Endodermal cell (in vitro differentiated cells): ENCODE measurements at regions not wholly inside any gene's neighbourhood (a gene's known extent, or its start where the extent isn't known, plus 50 kb on each side); places are given as distances from the start of the nearest gene placed in this dataset.
A peak's percentile ranks its signal among the peaks of the same experiment; 100 is the strongest.

Experiments used
- DNase-seq: peaks from one replicate; pipeline ENCODE4 v3.0.0-alpha.2; 2017
- H3K27ac ChIP-seq: 2 replicates; pipeline ENCODE4 v1.5.1; 2013; ENCODE audit warnings: mild to moderate bottlenecking, low read depth, low read length, moderate library complexity
- H3K27me3 ChIP-seq: 2 replicates; pipeline ENCODE4 v1.6.1; 2013; ENCODE audit warnings: mild to moderate bottlenecking, low read length, moderate library complexity; ENCODE audit not compliant: insufficient read depth, control insufficient read depth, poor library complexity, severe bottlenecking
- H3K36me3 ChIP-seq: 2 replicates; pipeline ENCODE4 v1.7.0; 2013; ENCODE audit warnings: mild to moderate bottlenecking, low read length, moderate library complexity; ENCODE audit not compliant: control insufficient read depth, insufficient read depth
- H3K4me1 ChIP-seq: one replicate; pipeline ENCODE4 v1.7.0; 2013; ENCODE audit warnings: low read length; ENCODE audit not compliant: control insufficient read depth, insufficient read depth
- H3K4me3 ChIP-seq: 2 replicates; pipeline ENCODE4 v1.5.1; 2013; ENCODE audit warnings: mild to moderate bottlenecking, low read length, moderate library complexity
- H3K9ac ChIP-seq: 2 replicates; pipeline ENCODE4 v1.6.1; 2013; ENCODE audit warnings: mild to moderate bottlenecking, low read length, moderate library complexity; ENCODE audit not compliant: poor library complexity, severe bottlenecking; ENCODE audit errors: extremely low read depth
- H3K9me3 ChIP-seq: 2 replicates; pipeline ENCODE4 v1.6.1; 2013; ENCODE audit warnings: mild to moderate bottlenecking, low read length, moderate library complexity; ENCODE audit not compliant: control insufficient read depth
- H3K27ac Mint-ChIP-seq: 2 replicates; pipeline ENCODE4 v1.8.0; 2020; ENCODE audit warnings: mixed read lengths
- H3K27me3 Mint-ChIP-seq: 2 replicates; pipeline ENCODE4 v1.8.0; 2021; ENCODE audit warnings: mild to moderate bottlenecking, mixed read lengths; ENCODE audit not compliant: insufficient read depth
- H3K36me3 Mint-ChIP-seq: 2 replicates; pipeline ENCODE4 v1.8.0; 2020; ENCODE audit warnings: low read depth, mixed read lengths
- H3K4me1 Mint-ChIP-seq: 2 replicates; pipeline ENCODE4 v1.8.0; 2020; ENCODE audit warnings: mixed read lengths
- H3K4me3 Mint-ChIP-seq: 2 replicates; pipeline ENCODE4 v1.8.0; 2020; ENCODE audit warnings: mild to moderate bottlenecking, moderate library complexity, mixed read lengths
- H3K9me3 Mint-ChIP-seq: 2 replicates; pipeline ENCODE4 v1.8.0; 2020; ENCODE audit warnings: mild to moderate bottlenecking, mixed read lengths
- CTCF ChIP-seq: fragments of 200-600 bp; sonication (generic); conservative IDR thresholded peaks from 2 replicates; pipeline ENCODE4 v1.5.0; 2021; ENCODE audit warnings: antibody characterized with exemption, mild to moderate bottlenecking
- WGBS, 2 experiments: methylation state at CpG; one replicate each; pipeline versions ENCODE4 v1.1.5 to v1.1.7; 2013; ENCODE audit warnings: missing lambda C conversion rate in 2 of 2, mixed read lengths in 1 of 2; ENCODE audit not compliant: insufficient coverage in 1 of 2, insufficient read length in 1 of 2; 5-methylcytosine and 5-hydroxymethylcytosine counted together

GRCh38 chr2:128495996-128496547 is 177.4 kb upstream of the HS6ST1 start:
- Mint-ChIP-seq H3K27me3 (peaks cover 26% of the 10 kb centered on the region), H3K9me3 (no peaks in the 10 kb centered on the region), H3K4me3 (no peak overlapping the region), H3K27ac (no peak overlapping the region), H3K36me3 (no peaks in the 10 kb centered on the region), H3K4me1 (peaks cover 22% of the 10 kb centered on the region)
- Histone ChIP-seq H3K4me3 (no peak overlapping the region), H3K27me3 (no peaks in the 10 kb centered on the region), H3K36me3 (no peaks in the 10 kb centered on the region), H3K9me3 (no peaks in the 10 kb centered on the region), H3K9ac (no peak overlapping the region), H3K27ac (no peak overlapping the region), H3K4me1 (peaks cover 5% of the 10 kb centered on the region)
- WGBS, 2 experiments: 94 to 100% methylated on average over 3 to 4 of the region's 4 CpGs
- no peak for DNase-seq
- TF ChIP-seq CTCF: no peak

GRCh38 chr2:128496700-128497099 is 178.0 kb upstream of the HS6ST1 start:
- Mint-ChIP-seq H3K4me3 (no peak overlapping the region), H3K27me3 (peaks cover 21% of the 10 kb centered on the region), H3K27ac (no peak overlapping the region), H3K4me1 (peaks cover 16% of the 10 kb centered on the region), H3K36me3 (no peaks in the 10 kb centered on the region), H3K9me3 (no peaks in the 10 kb centered on the region)
- H3K9me3 ChIP-seq: no peaks in the 10 kb centered on the region
- no peaks in the 10 kb centered on the region for H3K27me3 ChIP-seq
- no peak for TF ChIP-seq CTCF
- no peak overlapping the region for H3K4me3 ChIP-seq
- H3K36me3 ChIP-seq: no peaks in the 10 kb centered on the region
- DNase-seq: no peak
- no peak overlapping the region for H3K9ac ChIP-seq
- H3K4me1 ChIP-seq: peaks cover 5% of the 10 kb centered on the region
- H3K27ac ChIP-seq: no peak overlapping the region
- WGBS, 2 experiments: 93 to 94% methylated on average over 2 of the region's 2 CpGs

- no peak overlapping the region for H3K27ac ChIP-seq
Observed at GRCh38 chr2:128497461-128497860, 178.8 kb upstream of the HS6ST1 start.

More at GRCh38 chr2:128497461-128497860, 178.8 kb upstream of the HS6ST1 start:
- no peak for TF ChIP-seq CTCF
- H3K9me3 Mint-ChIP-seq: no peaks in the 10 kb centered on the region
- no peaks in the 10 kb centered on the region for H3K27me3 ChIP-seq
- peaks cover 16% of the 10 kb centered on the region for H3K4me1 Mint-ChIP-seq
- peak; percentile 20 for DNase-seq
- WGBS, 2 experiments: 90 to 91% methylated on average over 4 to 5 of the region's 5 CpGs
- no peak overlapping the region for H3K4me3 ChIP-seq
- no peaks in the 10 kb centered on the region for H3K36me3 Mint-ChIP-seq
- no peaks in the 10 kb centered on the region for H3K9me3 ChIP-seq
- H3K4me1 ChIP-seq: peaks cover 5% of the 10 kb centered on the region
- H3K36me3 ChIP-seq: no peaks in the 10 kb centered on the region
- no peak overlapping the region for H3K27ac Mint-ChIP-seq
- H3K4me3 Mint-ChIP-seq: no peak overlapping the region
- H3K27me3 Mint-ChIP-seq: peaks cover 16% of the 10 kb centered on the region
- H3K9ac ChIP-seq: no peak overlapping the region
